SK-N-MC (cell line): ENCODE measurements at regions not wholly inside any gene's neighbourhood (a gene's known extent, or its start where the extent isn't known, plus 50 kb on each side); places are given as distances from the start of the nearest gene placed in this dataset.

Experiments
- EZH2 ChIP-seq: fragments of 200-600 bp; sonication (generic); IDR thresholded peaks from one replicate; pipeline ENCODE4 v1.6.1; 2017; ENCODE audit warnings: antibody characterized with exemption
- FOXP2 ChIP-seq: optimal IDR thresholded peaks from 2 replicates; pipeline ENCODE3; 2011; ENCODE audit warnings: mild to moderate bottlenecking, moderate library complexity; ENCODE audit not compliant: insufficient read depth; ENCODE audit errors: extremely low read length, control extremely low read depth
- POLR2AphosphoS5 ChIP-seq: IDR thresholded peaks from 2 replicates; pipeline ENCODE4 v1.6.1; 2012; ENCODE audit warnings: mild to moderate bottlenecking, low read depth, low read length, borderline replicate concordance

DNA sequence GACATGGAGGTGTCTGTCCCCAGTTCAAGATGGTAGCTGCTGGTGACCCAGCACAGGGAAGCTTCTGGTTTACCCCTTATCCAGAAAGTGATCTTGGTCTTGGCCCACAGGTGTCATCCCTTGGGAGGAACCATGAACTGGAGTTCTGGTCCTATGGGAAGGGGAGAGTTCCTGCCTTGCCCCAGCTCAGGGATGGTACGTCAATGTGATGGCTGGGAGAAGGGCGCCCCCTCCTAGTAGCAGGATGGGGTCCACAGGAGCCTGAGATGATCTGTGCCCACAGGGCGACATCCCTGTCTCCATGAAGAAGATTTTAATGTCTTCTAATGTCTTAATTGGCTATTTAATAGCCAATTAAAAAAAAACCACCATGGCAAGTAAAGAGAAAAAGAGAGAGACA is 249.8 kb downstream of the SIPA1L2 start:
- TF ChIP-seq EZH2 = no peak
- TF ChIP-seq POLR2AphosphoS5 = no peak
- no peak for TF ChIP-seq FOXP2
